ENCODE measurements at regions not wholly inside any gene's neighbourhood (a gene's known extent, or its start where the extent isn't known, plus 50 kb on each side); places are given as distances from the start of the nearest gene placed in this dataset.

GRCh38 chrX:21174439-21174838 lies 199.8 kb upstream of the CNKSR2 start (continued):
- no peak for TF ChIP-seq HOMEZ (CRISPR knock-in tag; IDR thresholded peaks at IDR 0.05; ENCODE audit: low read depth)

- H3K4me2 ChIP-seq (ENCODE audit: low read depth, low read length), result no peak overlapping the region
- BruUV-seq (replicated peaks), result no TSS peak
- H3K36me3 ChIP-seq (replicated peaks in 1 of 2; ENCODE audit: control insufficient read depth in 1 of 2, insufficient read depth in 2 of 2, low read length in 2 of 2), result no peaks in the 10 kb centered on the region
- no peaks in the 10 kb centered on the region for H3K4me1 ChIP-seq (ENCODE audit: insufficient read depth, low read length)
- no peaks in the 10 kb centered on the region for H3K79me2 ChIP-seq (ENCODE audit: insufficient read depth, low read length)
- no peak overlapping the region for H3K9ac ChIP-seq (ENCODE audit: insufficient read depth, low read depth, low read length)
- no peak overlapping the region for H3K27ac ChIP-seq (ENCODE audit: extremely low read length, insufficient read depth, low read length)
- no peaks in the 10 kb centered on the region for H3K9me3 ChIP-seq (ENCODE audit: low read length)
- CTCF ChIA-PET (ENCODE audit: low intra/inter-chr PET ratio, low total read pairs), result no interaction called here
- no peaks in the 10 kb centered on the region for H4K20me1 ChIP-seq (ENCODE audit: insufficient read depth, low read length)
- H3K4me3 ChIP-seq (replicated peaks in 1 of 3; ENCODE audit: insufficient read depth in 1 of 3, low read depth in 2 of 3, low read length in 3 of 3), result no peak overlapping the region
- WGBS (ENCODE audit: low lambda C conversion rate), result 0% methylated on average over 4 of the region's 5 CpGs
- no peak for TF ChIP-seq ZNF768 (CRISPR knock-in tag; IDR thresholded peaks at IDR 0.05)
- TF ChIP-seq ZNF256 (CRISPR knock-in tag; conservative IDR thresholded peaks at IDR 0.05), result no peak
- no peak for TF ChIP-seq STAG1 (CRISPR knock-in tag; IDR thresholded peaks at IDR 0.05)
- no peak for TF ChIP-seq PAXIP1 (CRISPR knock-in tag; conservative IDR thresholded peaks at IDR 0.05)
- TF ChIP-seq MAX (IDR thresholded peaks at IDR 0.05), result no peak
- TF ChIP-seq ARID5B (CRISPR knock-in tag; IDR thresholded peaks at IDR 0.05), result no peak
- no peak for TF ChIP-seq SAP130 (CRISPR knock-in tag; IDR thresholded peaks at IDR 0.05; ENCODE audit: low read depth)
- TF ChIP-seq CCAR2 (optimal IDR thresholded peaks at IDR 0.05; ENCODE audit: low read depth, low read length), result no peak
- TF ChIP-seq ZNF383 (CRISPR knock-in tag; IDR thresholded peaks at IDR 0.05; ENCODE audit: borderline replicate concordance), result no peak
- TF ChIP-seq ZNF251 (CRISPR knock-in tag; IDR thresholded peaks at IDR 0.05), result no peak
- TF ChIP-seq ZNF557 (CRISPR knock-in tag; IDR thresholded peaks at IDR 0.05), result no peak
- no peak for TF ChIP-seq GABPA (IDR thresholded peaks at IDR 0.05; ENCODE audit: low read depth, low read length)
- TF ChIP-seq GABPA (CRISPR knock-in tag; IDR thresholded peaks at IDR 0.05; ENCODE audit: low read depth), result no peak
- DNase-seq (ENCODE audit: low spot score) (no peak), FAIRE-seq (no peak), ATAC-seq (no peak)
- intact Hi-C loops (cut with micrococcal nuclease; ENCODE audit: unreplicated experiment) (no loop called here), in situ Hi-C loops (cut with HindIII; ENCODE audit: extremely low pct_ligation_motif_present, low pct_unique_long_range_greater_than_20kb) (no loop called here)
- H3K27me3 ChIP-seq (ENCODE audit: control insufficient read depth in 1 of 2, insufficient read depth in 2 of 2, low read length in 2 of 2), result no peaks in the 10 kb centered on the region
- POLR2A ChIA-PET, result no interaction called here
- no peak overlapping the region for H2AFZ ChIP-seq (ENCODE audit: low read length)
Measured at GRCh38 chrX:21176921-21177571, 197.2 kb upstream of the CNKSR2 start.

Data from HepG2 (cell line).